Fibroblast of mammary gland (primary cell): ENCODE measurements at regions not wholly inside any gene's neighbourhood (a gene's known extent, or its start where the extent isn't known, plus 50 kb on each side); places are given as distances from the start of the nearest gene placed in this dataset.
A peak's percentile ranks its signal among the peaks of the same experiment; 100 is the strongest.

Source experiments
- DNase-seq: peaks from one replicate; pipeline ENCODE4 v3.0.0-alpha.2; 2010; ENCODE audit warnings: low read depth
- H3K4me3 ChIP-seq: 2 replicates; pipeline ENCODE4 v1.5.1; 2011; ENCODE audit warnings: low read depth, mild to moderate bottlenecking, low read length, moderate library complexity; ENCODE audit not compliant: control insufficient read depth
- TF ChIP-seq, protein P1 (sequence below): conservative IDR thresholded peaks from 2 replicates; pipeline ENCODE4 v1.5.1; 2011; ENCODE audit warnings: low read depth, low read length, inconsistent platforms; ENCODE audit not compliant: control insufficient read depth, insufficient read depth

- H3K4me3 ChIP-seq = no peak overlapping the region
- TF ChIP-seq, protein P1, sequence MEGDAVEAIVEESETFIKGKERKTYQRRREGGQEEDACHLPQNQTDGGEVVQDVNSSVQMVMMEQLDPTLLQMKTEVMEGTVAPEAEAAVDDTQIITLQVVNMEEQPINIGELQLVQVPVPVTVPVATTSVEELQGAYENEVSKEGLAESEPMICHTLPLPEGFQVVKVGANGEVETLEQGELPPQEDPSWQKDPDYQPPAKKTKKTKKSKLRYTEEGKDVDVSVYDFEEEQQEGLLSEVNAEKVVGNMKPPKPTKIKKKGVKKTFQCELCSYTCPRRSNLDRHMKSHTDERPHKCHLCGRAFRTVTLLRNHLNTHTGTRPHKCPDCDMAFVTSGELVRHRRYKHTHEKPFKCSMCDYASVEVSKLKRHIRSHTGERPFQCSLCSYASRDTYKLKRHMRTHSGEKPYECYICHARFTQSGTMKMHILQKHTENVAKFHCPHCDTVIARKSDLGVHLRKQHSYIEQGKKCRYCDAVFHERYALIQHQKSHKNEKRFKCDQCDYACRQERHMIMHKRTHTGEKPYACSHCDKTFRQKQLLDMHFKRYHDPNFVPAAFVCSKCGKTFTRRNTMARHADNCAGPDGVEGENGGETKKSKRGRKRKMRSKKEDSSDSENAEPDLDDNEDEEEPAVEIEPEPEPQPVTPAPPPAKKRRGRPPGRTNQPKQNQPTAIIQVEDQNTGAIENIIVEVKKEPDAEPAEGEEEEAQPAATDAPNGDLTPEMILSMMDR = no peak
- no peak for DNase-seq
Measured at GRCh38 chr12:126157575-126157966, 1092.3 kb downstream of the AACS start.

GRCh38 chr12:126159139-126159538, 1093.9 kb downstream of the AACS start:
- no peak overlapping the region for H3K4me3 ChIP-seq
- TF ChIP-seq, protein P1 = no peak
- DNase-seq = no peak

DNA sequence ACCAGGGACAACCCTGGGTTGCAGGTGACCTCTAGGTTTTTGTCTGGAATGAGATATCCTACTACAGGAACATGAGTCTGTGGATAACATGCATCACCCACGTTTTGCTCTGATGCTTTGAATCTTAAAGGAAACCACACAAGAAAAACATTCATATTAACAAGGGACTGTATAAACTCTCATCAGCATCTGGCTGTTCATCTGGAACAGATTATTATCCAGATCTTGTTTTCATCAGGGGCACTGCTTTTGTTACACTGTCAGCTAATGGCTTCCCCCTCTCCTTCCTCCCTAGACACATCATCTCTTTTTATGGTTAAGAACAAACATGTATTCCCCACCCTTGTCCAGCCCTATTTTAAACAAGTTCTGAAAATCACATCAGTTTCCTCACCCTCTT, 1095.7 kb downstream of the AACS start:
- no peak for DNase-seq
- H3K4me3 ChIP-seq = no peak overlapping the region
- TF ChIP-seq, protein P1 = no peak

GRCh38 chr12:126163984-126164383, 1098.7 kb downstream of the AACS start:
- no peak for DNase-seq
- TF ChIP-seq, protein P1 = no peak
- H3K4me3 ChIP-seq = no peak overlapping the region

GRCh38 chr12:126171937-126172559, 1106.8 kb downstream of the AACS start:
- TF ChIP-seq, protein P1 = no peak
- no peak for DNase-seq
- no peak overlapping the region for H3K4me3 ChIP-seq

DNA sequence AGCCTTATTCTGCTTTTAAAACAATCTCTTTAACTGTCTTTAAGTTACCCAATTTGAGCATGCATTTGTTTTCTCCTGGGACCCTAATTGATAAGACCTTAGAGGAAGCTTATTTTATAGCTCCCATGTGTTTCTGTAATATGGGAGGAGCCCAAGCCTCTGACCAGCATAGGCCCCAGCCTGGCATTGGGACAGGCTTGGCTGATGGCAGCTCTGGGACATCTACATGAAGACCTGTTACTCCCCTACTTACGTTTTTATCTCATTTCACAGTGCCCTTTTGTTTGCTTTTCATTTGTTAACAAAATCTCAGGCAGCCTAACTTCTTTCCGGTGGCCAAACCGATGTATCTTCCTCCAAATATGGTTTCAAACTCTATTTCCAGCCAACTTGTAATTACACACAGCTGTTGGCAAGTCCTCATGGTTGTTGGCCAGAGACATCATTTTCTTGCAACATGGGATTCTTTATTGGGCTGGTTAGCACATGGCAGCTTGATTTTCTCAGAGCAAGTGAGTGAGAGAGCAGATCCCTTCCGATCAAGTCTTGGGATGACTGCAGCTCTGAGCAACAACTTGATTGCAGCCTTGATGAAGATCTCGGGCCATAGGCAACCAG, 1117.5 kb downstream of the AACS start:
- no peak overlapping the region for H3K4me3 ChIP-seq
- peak; percentile 38 for DNase-seq
- TF ChIP-seq, protein P1 = no peak
